GM12878 (cell line): ENCODE measurements at regions not wholly inside any gene's neighbourhood (a gene's known extent, or its start where the extent isn't known, plus 50 kb on each side); places are given as distances from the start of the nearest gene placed in this dataset.

Experiments
- IRF4 ChIP-seq: IDR thresholded peaks from 2 replicates; pipeline ENCODE4 v1.6.1; 2011; ENCODE audit warnings: low read depth, low read length
- KLF5 ChIP-seq: fragments of 450-650 bp; IDR thresholded peaks from 2 replicates; pipeline ENCODE4 v1.6.1; 2014; ENCODE audit warnings: mild to moderate bottlenecking; ENCODE audit not compliant: partially characterized antibody
- POLR2A ChIP-seq: IDR thresholded peaks from 2 replicates; pipeline ENCODE4 v1.6.1; 2011; ENCODE audit warnings: low read depth, mild to moderate bottlenecking, low read length
- SPI1 ChIP-seq: IDR thresholded peaks from 2 replicates; pipeline ENCODE4 v1.6.1; 2011; ENCODE audit warnings: low read depth, mild to moderate bottlenecking, low read length, moderate library complexity, borderline replicate concordance; ENCODE audit not compliant: insufficient read depth
- WRNIP1 ChIP-seq: IDR thresholded peaks from 2 replicates; pipeline ENCODE4 v1.6.1; 2011; ENCODE audit warnings: low read depth, low read length, improper control_type of control experiment, borderline replicate concordance
- ZBED1 ChIP-seq: IDR thresholded peaks from 2 replicates; pipeline ENCODE4 v1.6.1; 2016; ENCODE audit warnings: borderline replicate concordance
- TF ChIP-seq, protein P1 (sequence below): fragments of 450-650 bp; IDR thresholded peaks from 2 replicates; pipeline ENCODE4 v1.6.1; 2016; ENCODE audit warnings: mild to moderate bottlenecking, moderate library complexity, borderline replicate concordance
- TF ChIP-seq, protein P2 (sequence below): fragments of 450-650 bp; IDR thresholded peaks from 2 replicates; pipeline ENCODE4 v1.6.1; 2016; ENCODE audit warnings: mild to moderate bottlenecking

DNA sequence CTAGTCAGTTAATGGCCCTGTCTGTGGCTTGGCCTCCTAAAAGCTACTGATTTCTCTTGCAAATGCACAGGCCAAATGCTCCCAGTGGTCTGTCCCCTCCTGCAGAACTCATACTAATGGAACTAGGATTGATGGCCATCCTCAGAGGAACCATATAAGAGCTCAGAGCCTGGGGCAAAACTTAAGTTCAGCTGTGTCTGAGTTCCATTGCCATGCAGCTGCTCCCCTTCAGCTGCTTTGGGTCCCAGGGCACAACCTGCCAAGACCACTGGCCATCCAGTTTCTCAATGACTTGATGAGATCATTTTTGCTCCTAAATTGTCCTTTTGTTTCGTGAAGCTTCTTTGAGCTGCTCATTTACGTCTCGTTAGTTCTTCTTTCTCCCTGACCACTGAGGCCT, 529.5 kb upstream of the TBL1XR1 start (continued):
- TF ChIP-seq, protein P1, sequence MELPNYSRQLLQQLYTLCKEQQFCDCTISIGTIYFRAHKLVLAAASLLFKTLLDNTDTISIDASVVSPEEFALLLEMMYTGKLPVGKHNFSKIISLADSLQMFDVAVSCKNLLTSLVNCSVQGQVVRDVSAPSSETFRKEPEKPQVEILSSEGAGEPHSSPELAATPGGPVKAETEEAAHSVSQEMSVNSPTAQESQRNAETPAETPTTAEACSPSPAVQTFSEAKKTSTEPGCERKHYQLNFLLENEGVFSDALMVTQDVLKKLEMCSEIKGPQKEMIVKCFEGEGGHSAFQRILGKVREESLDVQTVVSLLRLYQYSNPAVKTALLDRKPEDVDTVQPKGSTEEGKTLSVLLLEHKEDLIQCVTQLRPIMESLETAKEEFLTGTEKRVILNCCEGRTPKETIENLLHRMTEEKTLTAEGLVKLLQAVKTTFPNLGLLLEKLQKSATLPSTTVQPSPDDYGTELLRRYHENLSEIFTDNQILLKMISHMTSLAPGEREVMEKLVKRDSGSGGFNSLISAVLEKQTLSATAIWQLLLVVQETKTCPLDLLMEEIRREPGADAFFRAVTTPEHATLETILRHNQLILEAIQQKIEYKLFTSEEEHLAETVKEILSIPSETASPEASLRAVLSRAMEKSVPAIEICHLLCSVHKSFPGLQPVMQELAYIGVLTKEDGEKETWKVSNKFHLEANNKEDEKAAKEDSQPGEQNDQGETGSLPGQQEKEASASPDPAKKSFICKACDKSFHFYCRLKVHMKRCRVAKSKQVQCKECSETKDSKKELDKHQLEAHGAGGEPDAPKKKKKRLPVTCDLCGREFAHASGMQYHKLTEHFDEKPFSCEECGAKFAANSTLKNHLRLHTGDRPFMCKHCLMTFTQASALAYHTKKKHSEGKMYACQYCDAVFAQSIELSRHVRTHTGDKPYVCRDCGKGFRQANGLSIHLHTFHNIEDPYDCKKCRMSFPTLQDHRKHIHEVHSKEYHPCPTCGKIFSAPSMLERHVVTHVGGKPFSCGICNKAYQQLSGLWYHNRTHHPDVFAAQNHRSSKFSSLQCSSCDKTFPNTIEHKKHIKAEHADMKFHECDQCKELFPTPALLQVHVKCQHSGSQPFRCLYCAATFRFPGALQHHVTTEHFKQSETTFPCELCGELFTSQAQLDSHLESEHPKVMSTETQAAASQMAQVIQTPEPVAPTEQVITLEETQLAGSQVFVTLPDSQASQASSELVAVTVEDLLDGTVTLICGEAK, result no peak
- TF ChIP-seq ZBED1 (no peak), SPI1 (no peak), POLR2A (no peak), KLF5 (no peak), IRF4 (no peak), WRNIP1 (no peak)
- TF ChIP-seq, protein P2, sequence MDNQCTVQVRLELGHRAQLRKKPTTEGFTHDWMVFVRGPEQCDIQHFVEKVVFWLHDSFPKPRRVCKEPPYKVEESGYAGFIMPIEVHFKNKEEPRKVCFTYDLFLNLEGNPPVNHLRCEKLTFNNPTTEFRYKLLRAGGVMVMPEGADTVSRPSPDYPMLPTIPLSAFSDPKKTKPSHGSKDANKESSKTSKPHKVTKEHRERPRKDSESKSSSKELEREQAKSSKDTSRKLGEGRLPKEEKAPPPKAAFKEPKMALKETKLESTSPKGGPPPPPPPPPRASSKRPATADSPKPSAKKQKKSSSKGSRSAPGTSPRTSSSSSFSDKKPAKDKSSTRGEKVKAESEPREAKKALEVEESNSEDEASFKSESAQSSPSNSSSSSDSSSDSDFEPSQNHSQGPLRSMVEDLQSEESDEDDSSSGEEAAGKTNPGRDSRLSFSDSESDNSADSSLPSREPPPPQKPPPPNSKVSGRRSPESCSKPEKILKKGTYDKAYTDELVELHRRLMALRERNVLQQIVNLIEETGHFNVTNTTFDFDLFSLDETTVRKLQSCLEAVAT, result no peak
